GM12878 (cell line): ENCODE measurements at regions not wholly inside any gene's neighbourhood (a gene's known extent, or its start where the extent isn't known, plus 50 kb on each side); places are given as distances from the start of the nearest gene placed in this dataset.
"Not testable (repeated sequence)": the region's sequence is repeated elsewhere in the genome, so short reads cannot be mapped to it uniquely, and the experiment has no call there.

Experiments
- ATAC-seq: fragments of 200-7000 bp; cut with Tn5 transposase; 3 replicates; pipeline ENCODE4 v1.9.1; 2020; ENCODE audit warnings: mild to moderate bottlenecking, moderate library complexity
- BruUV-seq: library from RNA; stranded (reverse); fragments of 400-500 nt; replicated peaks from 2 replicates; lab custom pipeline; 2021; lab: Mats Ljungman, UMichigan
- CTCF ChIA-PET: fragments of 300-600 bp; sonication (Branson Sonifier 250); formaldehyde crosslinking; extraction: SDS; loops from one replicate; lab custom pipeline; 2021; ENCODE audit warnings: inconsistent platforms; lab: Yijun Ruan, JAX
- POLR2A ChIA-PET: fragments of 350-600 bp; formaldehyde crosslinking; extraction: SDS; loops from one replicate; lab custom pipeline; 2021; ENCODE audit warnings: inconsistent platforms; lab: Charles Lee
- RAD21 ChIA-PET: fragments of 300-600 bp; sonication (Branson Sonifier 250); formaldehyde crosslinking; loops from one replicate; lab custom pipeline; 2023; ENCODE audit warnings: antibody characterized with exemption; ENCODE audit not compliant: unreplicated experiment; lab: Charles Lee
- SMC1A ChIA-PET: fragments of 300-600 bp; sonication (Branson Sonifier 250); formaldehyde crosslinking; loops from one replicate; lab custom pipeline; 2023; ENCODE audit not compliant: unreplicated experiment, uncharacterized antibody; lab: Charles Lee
- DNase-seq: peaks from one replicate; pipeline ENCODE4 v3.0.0-alpha.2; 2011; ENCODE audit warnings: low read depth, low spot score
- FAIRE-seq: peaks from 3 replicates; lab custom pipeline; 2011; peaks lifted over from hg19 to GRCh38; lab: Jason Lieb, UNC
- H2AFZ ChIP-seq: 2 replicates; pipeline ENCODE4 v1.6.0; 2011; ENCODE audit warnings: low read depth, low read length, control low read depth; ENCODE audit not compliant: control insufficient read depth
- H3K27ac ChIP-seq: 2 replicates; pipeline ENCODE4 v1.5.1; 2011; ENCODE audit warnings: control low read depth; ENCODE audit not compliant: control insufficient read depth, insufficient read depth
- H3K27me3 ChIP-seq, 2 experiments: replicated peaks in 1 of 2; 2 replicates each; pipeline versions ENCODE4 v1.6.0 to v1.6.1; 2011; ENCODE audit warnings: low read length in 1 of 2; ENCODE audit not compliant: control insufficient read depth in 2 of 2, insufficient read depth in 2 of 2
- H3K36me3 ChIP-seq, 2 experiments: 2 replicates each; pipeline ENCODE4 v1.5.1; 2011; ENCODE audit warnings: low read length in 1 of 2; ENCODE audit not compliant: control insufficient read depth in 2 of 2, insufficient read depth in 2 of 2
- H3K4me1 ChIP-seq: 2 replicates; pipeline ENCODE4 v1.6.1; 2011; ENCODE audit warnings: mild to moderate bottlenecking, low read length, moderate library complexity, mixed read lengths; ENCODE audit not compliant: control insufficient read depth, insufficient read depth
- H3K4me2 ChIP-seq: 2 replicates; pipeline ENCODE4 v1.6.0; 2011; ENCODE audit warnings: control low read depth; ENCODE audit not compliant: control insufficient read depth, insufficient read depth
- H3K4me3 ChIP-seq: fragments of 200-600 bp; sonication (generic); 2 replicates; pipeline ENCODE4 v1.5.1; 2016
- H3K79me2 ChIP-seq: 2 replicates; pipeline ENCODE4 v1.6.0; 2011; ENCODE audit warnings: low read length; ENCODE audit not compliant: control insufficient read depth, insufficient read depth
- H3K9ac ChIP-seq: 2 replicates; pipeline ENCODE4 v1.8.0; 2011; ENCODE audit warnings: low read length, control low read depth, mixed read lengths; ENCODE audit not compliant: control insufficient read depth, insufficient read depth
- H3K9me3 ChIP-seq: replicated peaks from 3 replicates; pipeline ENCODE4 v1.5.1; 2011; ENCODE audit warnings: mild to moderate bottlenecking, low read length; ENCODE audit not compliant: control insufficient read depth, insufficient read depth
- H4K20me1 ChIP-seq: 2 replicates; pipeline ENCODE4 v1.6.0; 2011; ENCODE audit not compliant: control insufficient read depth, insufficient read depth
- WGBS: methylation state at CpG from one replicate; pipeline ENCODE4 v1.1.6; 2016; ENCODE audit warnings: low lambda C conversion rate; ENCODE audit not compliant: insufficient replicate concordance, insufficient coverage; ENCODE audit errors: missing lambda C conversion rate; 5-methylcytosine and 5-hydroxymethylcytosine counted together
- in situ Hi-C: fragments of 300-500 bp; cut with MboI; formaldehyde crosslinking; loops from 9 replicates; pipeline ENCODE4 v1.14.3; 2018; ENCODE audit warnings: mixed read lengths
- intact Hi-C: fragments of 100-400 bp; cut with micrococcal nuclease; formaldehyde crosslinking; loops from one replicate; pipeline ENCODE4 v1.14.2; 2022; ENCODE audit not compliant: unreplicated experiment

DNA sequence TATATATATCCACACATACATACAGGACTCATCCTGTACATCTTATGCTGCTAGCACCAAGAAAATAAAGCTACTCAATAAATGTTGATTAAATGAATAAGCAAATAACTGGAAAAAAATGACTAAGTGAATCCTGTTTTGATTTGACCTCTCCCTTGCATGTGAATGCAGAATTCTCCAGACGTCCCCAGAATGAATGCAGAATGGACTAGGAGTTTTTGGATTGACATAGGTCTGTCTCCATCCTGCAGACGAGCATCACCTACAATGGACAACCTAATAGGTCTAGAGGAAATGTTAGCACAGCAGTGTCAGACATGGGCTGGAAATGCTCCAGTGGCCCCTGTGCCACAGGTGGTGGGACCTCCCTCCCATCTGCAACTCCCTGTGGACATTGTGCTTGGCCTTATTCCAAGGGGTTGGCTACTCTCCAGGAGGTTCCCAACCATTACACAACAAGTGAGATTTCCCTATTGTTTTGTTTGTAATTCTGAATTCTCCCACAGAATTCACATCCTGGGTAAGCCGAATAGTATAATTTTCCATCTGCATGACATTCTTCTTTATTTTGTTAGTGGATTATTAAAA is 337.3 kb upstream of the NBPF12 start:
- SMC1A ChIA-PET, in situ Hi-C loops, POLR2A ChIA-PET, CTCF ChIA-PET, DNase-seq, H4K20me1 ChIP-seq, H3K27ac ChIP-seq, H3K79me2 ChIP-seq, H3K4me2 ChIP-seq, H3K4me1 ChIP-seq, RAD21 ChIA-PET, H3K36me3 ChIP-seq, H3K9ac ChIP-seq, FAIRE-seq, intact Hi-C loops, BruUV-seq, H3K27me3 ChIP-seq, H3K4me3 ChIP-seq, H2AFZ ChIP-seq, H3K9me3 ChIP-seq, ATAC-seq: not testable (repeated sequence)
- WGBS: 92% methylated on average over 1 of the region's 3 CpGs

- H3K4me2 ChIP-seq, H3K4me1 ChIP-seq, BruUV-seq, H4K20me1 ChIP-seq, POLR2A ChIA-PET, H3K9me3 ChIP-seq, H3K27me3 ChIP-seq, intact Hi-C loops, DNase-seq, H3K79me2 ChIP-seq, ATAC-seq, H3K36me3 ChIP-seq, SMC1A ChIA-PET, H3K27ac ChIP-seq, FAIRE-seq, H2AFZ ChIP-seq, RAD21 ChIA-PET, CTCF ChIA-PET, H3K9ac ChIP-seq, H3K4me3 ChIP-seq, in situ Hi-C loops: not testable (repeated sequence)
- 0% methylated on average over 1 of the region's 3 CpGs for WGBS
These were observed 338.2 kb upstream of the NBPF12 start for GRCh38 chr1:146599906-146600305.

DNA sequence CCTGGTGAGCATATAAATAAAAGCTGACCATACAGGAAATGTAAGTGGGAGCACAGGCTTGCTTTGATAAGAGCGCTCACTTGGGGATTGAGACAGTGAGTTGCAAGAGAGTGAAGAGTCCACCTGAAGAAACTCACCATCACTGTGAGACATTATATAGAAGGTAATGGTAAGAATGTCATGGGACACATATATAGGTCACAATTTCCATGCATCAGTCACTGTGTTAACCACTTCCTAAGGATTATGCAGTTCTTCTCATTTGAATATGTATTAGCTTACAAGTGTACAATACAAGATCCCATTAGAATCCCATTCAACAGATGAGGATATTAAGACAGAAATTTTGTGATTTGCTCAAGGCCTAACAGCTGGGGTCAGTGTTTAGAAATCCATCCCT is 352.4 kb upstream of the NOTCH2NLA start:
- H3K27me3 ChIP-seq, H3K4me2 ChIP-seq, H3K79me2 ChIP-seq, ATAC-seq, H3K4me3 ChIP-seq, H3K27ac ChIP-seq, BruUV-seq, H3K4me1 ChIP-seq, SMC1A ChIA-PET, H3K9ac ChIP-seq, H3K9me3 ChIP-seq, POLR2A ChIA-PET, in situ Hi-C loops, FAIRE-seq, H3K36me3 ChIP-seq, H2AFZ ChIP-seq, RAD21 ChIA-PET, DNase-seq, H4K20me1 ChIP-seq, CTCF ChIA-PET, intact Hi-C loops: not testable (repeated sequence)
- 80% methylated on average over 1 of the region's 1 CpG for WGBS

DNA sequence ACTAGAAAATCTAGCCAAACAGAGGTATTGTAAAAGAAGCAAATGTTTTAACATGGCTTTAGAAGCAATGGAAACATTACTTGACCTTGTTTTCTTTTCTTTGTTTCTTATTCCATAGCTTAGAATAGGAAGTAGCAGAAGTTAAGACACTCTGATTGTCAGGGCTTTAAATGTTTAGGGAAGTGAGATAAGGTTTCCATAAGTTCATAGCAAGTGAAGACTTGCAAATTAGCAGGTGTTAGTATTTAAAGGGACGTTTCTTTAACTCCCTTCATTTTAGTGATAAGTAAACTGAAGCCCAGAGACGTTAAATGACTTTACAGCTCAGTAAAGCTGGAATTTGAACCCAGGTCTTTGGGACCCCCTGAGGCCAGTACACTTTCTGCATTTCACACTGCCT is 338.7 kb upstream of the NOTCH2NLA start:
- SMC1A ChIA-PET, BruUV-seq, H4K20me1 ChIP-seq: not testable (repeated sequence)

More for the DNA sequence above, 338.7 kb upstream of the NOTCH2NLA start:
- H3K4me2 ChIP-seq, POLR2A ChIA-PET, H3K4me1 ChIP-seq, H3K9ac ChIP-seq, DNase-seq, H3K27me3 ChIP-seq, H3K9me3 ChIP-seq, CTCF ChIA-PET, in situ Hi-C loops, intact Hi-C loops, H3K4me3 ChIP-seq, H3K27ac ChIP-seq, FAIRE-seq, H2AFZ ChIP-seq, H3K79me2 ChIP-seq, RAD21 ChIA-PET, ATAC-seq, H3K36me3 ChIP-seq: not testable (repeated sequence)
- WGBS: 0% methylated on average over 1 of the region's 2 CpGs
